SK-N-SH treated with all-trans-retinoic acid at 6 μM for 48 hours (cell line): ENCODE measurements at regions not wholly inside any gene's neighbourhood (a gene's known extent, or its start where the extent isn't known, plus 50 kb on each side); places are given as distances from the start of the nearest gene placed in this dataset.

Experiments
- ATAC-seq: fragments of 200-7000 bp; cut with Tn5 transposase; 3 replicates; pipeline ENCODE4 v1.9.1; 2020; ENCODE audit warnings: mild to moderate bottlenecking, moderate library complexity
- ARNTL ChIP-seq: fragments of 450-650 bp; formaldehyde crosslinking; IDR thresholded peaks from 2 replicates; pipeline ENCODE4 v1.5.0; 2020; ENCODE audit warnings: low read depth, mild to moderate bottlenecking, moderate library complexity, borderline replicate concordance
- BACH2 ChIP-seq: fragments of 250-450 bp; sonication (Bioruptor Pico); IDR thresholded peaks from 2 replicates; pipeline ENCODE4 v1.9.0; 2021; ENCODE audit warnings: mild to moderate bottlenecking, borderline replicate concordance
- CREB5 ChIP-seq: fragments of 250-450 bp; sonication (Bioruptor Pico); IDR thresholded peaks from 2 replicates; pipeline ENCODE4 v1.5.1; 2020; ENCODE audit warnings: low read depth, mild to moderate bottlenecking, moderate library complexity
- CSDC2 ChIP-seq: fragments of 250-450 bp; sonication (Bioruptor Pico); IDR thresholded peaks from 2 replicates; pipeline ENCODE4 v1.5.0; 2020; ENCODE audit warnings: mild to moderate bottlenecking, moderate library complexity
- CSRNP3 ChIP-seq: fragments of 250-450 bp; sonication (Bioruptor Pico); IDR thresholded peaks from 2 replicates; pipeline ENCODE4 v1.5.1; 2021; ENCODE audit warnings: mild to moderate bottlenecking, moderate library complexity
- ESRRG ChIP-seq: fragments of 250-450 bp; sonication (Bioruptor Pico); IDR thresholded peaks from 2 replicates; pipeline ENCODE4 v1.6.1; 2021; ENCODE audit warnings: mild to moderate bottlenecking
- GLIS3 ChIP-seq: fragments of 250-450 bp; sonication (Bioruptor Pico); IDR thresholded peaks from 2 replicates; pipeline ENCODE4 v1.5.0; 2020; ENCODE audit warnings: mild to moderate bottlenecking, moderate library complexity
- ISL1 ChIP-seq: fragments of 250-450 bp; sonication (Bioruptor Pico); IDR thresholded peaks from 2 replicates; pipeline ENCODE4 v2.1.2; 2022; ENCODE audit warnings: mild to moderate bottlenecking, moderate library complexity
- OSR1 ChIP-seq: fragments of 250-450 bp; sonication (Bioruptor Pico); IDR thresholded peaks from 2 replicates; pipeline ENCODE4 v1.8.0; 2022; ENCODE audit warnings: moderate library complexity, mild to moderate bottlenecking, inconsistent platforms
- PATZ1 ChIP-seq: fragments of 250-450 bp; sonication (Bioruptor Pico); IDR thresholded peaks from 2 replicates; pipeline ENCODE4 v1.8.0; 2020; ENCODE audit warnings: mild to moderate bottlenecking, moderate library complexity, borderline replicate concordance
- POU6F1 ChIP-seq: fragments of 250-450 bp; sonication (Bioruptor Pico); IDR thresholded peaks from 2 replicates; pipeline ENCODE4 v1.8.0; 2021; ENCODE audit warnings: low read depth, mild to moderate bottlenecking, moderate library complexity, borderline replicate concordance
- PPARA ChIP-seq: fragments of 250-450 bp; sonication (Bioruptor Pico); IDR thresholded peaks from 2 replicates; pipeline ENCODE4 v1.5.0; 2020; ENCODE audit warnings: mild to moderate bottlenecking, borderline replicate concordance
- SNAI2 ChIP-seq: fragments of 250-450 bp; sonication (Bioruptor Pico); IDR thresholded peaks from 2 replicates; pipeline ENCODE4 v1.5.0; 2020; ENCODE audit warnings: mild to moderate bottlenecking, moderate library complexity
- TCF4 ChIP-seq: fragments of 250-450 bp; sonication (Bioruptor Pico); IDR thresholded peaks from 2 replicates; pipeline ENCODE4 v1.8.0; 2021; ENCODE audit warnings: mild to moderate bottlenecking, moderate library complexity, borderline replicate concordance
- TOX ChIP-seq: fragments of 250-450 bp; sonication (Bioruptor Pico); IDR thresholded peaks from 2 replicates; pipeline ENCODE4 v1.8.0; 2021; ENCODE audit warnings: mild to moderate bottlenecking, moderate library complexity, borderline replicate concordance
- TSHZ2 ChIP-seq: fragments of 250-450 bp; sonication (Bioruptor Pico); IDR thresholded peaks from 2 replicates; pipeline ENCODE4 v1.5.0; 2020; ENCODE audit warnings: mild to moderate bottlenecking, moderate library complexity
- ZC3H10 ChIP-seq: fragments of 250-450 bp; sonication (Bioruptor Pico); IDR thresholded peaks from 2 replicates; pipeline ENCODE4 v1.5.1; 2021; ENCODE audit warnings: mild to moderate bottlenecking, moderate library complexity
- ZFP3 ChIP-seq: fragments of 250-450 bp; sonication (Bioruptor Pico); IDR thresholded peaks from 2 replicates; pipeline ENCODE4 v1.5.0; 2020; ENCODE audit warnings: mild to moderate bottlenecking, moderate library complexity
- ZFP30 ChIP-seq: fragments of 450-650 bp; formaldehyde crosslinking; IDR thresholded peaks from 2 replicates; pipeline ENCODE4 v1.5.0; 2022; ENCODE audit warnings: mild to moderate bottlenecking, moderate library complexity
- ZNF565 ChIP-seq: fragments of 450-650 bp; formaldehyde crosslinking; conservative IDR thresholded peaks from 2 replicates; pipeline ENCODE4 v1.5.0; 2020; ENCODE audit warnings: low read depth, mild to moderate bottlenecking, moderate library complexity
- ZNF70 ChIP-seq: fragments of 450-650 bp; formaldehyde crosslinking; IDR thresholded peaks from 2 replicates; pipeline ENCODE4 v1.5.0; 2020; ENCODE audit warnings: mild to moderate bottlenecking, moderate library complexity
- ZNF8 ChIP-seq: fragments of 450-650 bp; formaldehyde crosslinking; IDR thresholded peaks from 2 replicates; pipeline ENCODE4 v1.5.0; 2020; ENCODE audit warnings: mild to moderate bottlenecking, moderate library complexity

GRCh38 chr1:101130673-101131072 is 105.1 kb upstream of the DPH5 start:
- no peak for TF ChIP-seq CSRNP3 (CRISPR knock-in tag)
- peak; percentile 95 for TF ChIP-seq ZFP3 (CRISPR knock-in tag)
- peak; percentile 84 for TF ChIP-seq ISL1 (CRISPR knock-in tag)
- TF ChIP-seq CSDC2 (CRISPR knock-in tag): 0 out of 2 replicates have a peak, but pooled peaks have one; percentile 10
- peak; percentile 78 for ATAC-seq

- ATAC-seq: no peak
- TF ChIP-seq SNAI2 (CRISPR knock-in tag) (no peak), BACH2 (CRISPR knock-in tag) (no peak), POU6F1 (CRISPR knock-in tag) (no peak), OSR1 (CRISPR knock-in tag) (no peak), ZC3H10 (CRISPR knock-in tag) (no peak), TCF4 (CRISPR knock-in tag) (no peak), ESRRG (CRISPR knock-in tag) (no peak), ZFP3 (CRISPR knock-in tag) (no peak), PPARA (CRISPR knock-in tag) (no peak), ARNTL (CRISPR knock-in tag) (no peak), CREB5 (CRISPR knock-in tag) (no peak), GLIS3 (CRISPR knock-in tag) (no peak), ZFP30 (CRISPR knock-in tag) (no peak), ZNF565 (no peak), TOX (CRISPR knock-in tag) (no peak), ZNF8 (no peak), CSRNP3 (CRISPR knock-in tag) (no peak), ZNF70 (CRISPR knock-in tag) (no peak), ISL1 (CRISPR knock-in tag) (no peak)
Observed at GRCh38 chr1:101128846-101129245, 103.3 kb upstream of the DPH5 start.

- TF ChIP-seq GLIS3 (CRISPR knock-in tag) (no peak), TSHZ2 (CRISPR knock-in tag) (no peak), PATZ1 (CRISPR knock-in tag) (no peak), ISL1 (CRISPR knock-in tag) (no peak)
- ATAC-seq: no peak
Observed at GRCh38 chr1:101128211-101128727, 102.7 kb upstream of the DPH5 start.
